Left ventricle myocardium inferior (tissue), 1 donor: ENCODE measurements at regions not wholly inside any gene's neighbourhood (a gene's known extent, or its start where the extent isn't known, plus 50 kb on each side); places are given as distances from the start of the nearest gene placed in this dataset.

ENCODE experiments used
- DNase-seq: peaks from one replicate; pipeline ENCODE4 v3.0.0-alpha.2; 2020
- H3K27ac ChIP-seq: fragments of 200-600 bp; replicated peaks from 2 replicates; pipeline ENCODE4 v1.8.0; 2021
- H3K27me3 ChIP-seq: fragments of 200-600 bp; 2 replicates; pipeline ENCODE4 v1.8.0; 2021; ENCODE audit warnings: low read depth
- H3K36me3 ChIP-seq: fragments of 200-600 bp; 2 replicates; pipeline ENCODE4 v1.8.0; 2021
- H3K4me1 ChIP-seq: fragments of 200-600 bp; 2 replicates; pipeline ENCODE4 v1.8.0; 2021
- H3K4me3 ChIP-seq: fragments of 200-600 bp; 2 replicates; pipeline ENCODE4 v1.8.0; 2021; ENCODE audit warnings: mild to moderate bottlenecking, moderate library complexity
- H3K9me3 ChIP-seq: fragments of 200-600 bp; replicated peaks from 2 replicates; pipeline ENCODE4 v1.8.0; 2021
- CTCF ChIP-seq: fragments of 200-600 bp; IDR thresholded peaks from 2 replicates; pipeline ENCODE4 v1.8.0; 2021; ENCODE audit warnings: antibody characterized with exemption, mild to moderate bottlenecking, borderline replicate concordance
- intact Hi-C: fragments of 100-400 bp; cut with micrococcal nuclease; formaldehyde crosslinking; loops from one replicate; pipeline ENCODE4 v1.11.0; 2022
- donor health status: DM: no; HTN: yes; CAD: no; lungs with severe emphysema.

GRCh38 chr1:73759011-73759410 is 439.0 kb downstream of the LRRIQ3 start:
- TF ChIP-seq CTCF, result no peak
- H3K36me3 ChIP-seq, result no peaks in the 10 kb centered on the region
- no peaks in the 10 kb centered on the region for H3K4me1 ChIP-seq
- no peak overlapping the region for H3K4me3 ChIP-seq
- intact Hi-C loops, result no loop called here
- no peaks in the 10 kb centered on the region for H3K9me3 ChIP-seq
- no peak for DNase-seq
- H3K27ac ChIP-seq, result no peak overlapping the region
- no peaks in the 10 kb centered on the region for H3K27me3 ChIP-seq

GRCh38 chr1:73756817-73757216 is 441.2 kb downstream of the LRRIQ3 start:
- H3K4me1 ChIP-seq, result no peaks in the 10 kb centered on the region
- no peak overlapping the region for H3K27ac ChIP-seq
- no peak for TF ChIP-seq CTCF
- no peaks in the 10 kb centered on the region for H3K36me3 ChIP-seq
- intact Hi-C loops, result no loop called here
- no peak for DNase-seq
- no peak overlapping the region for H3K4me3 ChIP-seq
- H3K9me3 ChIP-seq, result no peaks in the 10 kb centered on the region
- no peaks in the 10 kb centered on the region for H3K27me3 ChIP-seq

GRCh38 chr1:73755649-73756048 is 442.3 kb downstream of the LRRIQ3 start:
- intact Hi-C loops, result no loop called here
- DNase-seq, result no peak
- TF ChIP-seq CTCF, result no peak
- Histone ChIP-seq H3K4me1 (no peaks in the 10 kb centered on the region), H3K9me3 (no peaks in the 10 kb centered on the region), H3K27me3 (no peaks in the 10 kb centered on the region), H3K27ac (no peak overlapping the region), H3K36me3 (no peaks in the 10 kb centered on the region), H3K4me3 (no peak overlapping the region)

GRCh38 chr1:73749996-73750395 is 448.0 kb downstream of the LRRIQ3 start:
- intact Hi-C loops, result no loop called here
- no peak for DNase-seq

GRCh38 chr1:73744985-73745384 is 453.0 kb downstream of the LRRIQ3 start:
- Histone ChIP-seq H3K4me1 (no peaks in the 10 kb centered on the region), H3K4me3 (no peak overlapping the region), H3K36me3 (no peaks in the 10 kb centered on the region), H3K27me3 (no peaks in the 10 kb centered on the region), H3K27ac (no peak overlapping the region), H3K9me3 (peaks cover 53% of the 10 kb centered on the region)
- TF ChIP-seq CTCF, result no peak
- intact Hi-C loops, result no loop called here
- DNase-seq, result no peak

More at GRCh38 chr1:73749996-73750395, 448.0 kb downstream of the LRRIQ3 start:
- Histone ChIP-seq H3K4me3 (no peak overlapping the region), H3K27ac (no peak overlapping the region), H3K4me1 (no peaks in the 10 kb centered on the region), H3K36me3 (no peaks in the 10 kb centered on the region), H3K9me3 (peaks cover 14% of the 10 kb centered on the region), H3K27me3 (no peaks in the 10 kb centered on the region)
- no peak for TF ChIP-seq CTCF

- H3K27ac ChIP-seq, result no peak overlapping the region
- H3K27me3 ChIP-seq, result no peaks in the 10 kb centered on the region
- H3K4me3 ChIP-seq, result no peak overlapping the region
- no peak for DNase-seq
- TF ChIP-seq CTCF, result no peak
- H3K4me1 ChIP-seq, result no peaks in the 10 kb centered on the region
- no peaks in the 10 kb centered on the region for H3K36me3 ChIP-seq
- intact Hi-C loops, result no loop called here
- peaks cover 10% of the 10 kb centered on the region for H3K9me3 ChIP-seq
Observed at GRCh38 chr1:73736125-73736524, 461.9 kb downstream of the LRRIQ3 start.
